HUES6 (cell line): ENCODE measurements at regions not wholly inside any gene's neighbourhood (a gene's known extent, or its start where the extent isn't known, plus 50 kb on each side); places are given as distances from the start of the nearest gene placed in this dataset.

Experiments used
- H3K27ac ChIP-seq: 2 replicates; pipeline ENCODE4 v1.7.0; 2013; ENCODE audit warnings: low read depth, mild to moderate bottlenecking, low read length, inconsistent platforms
- H3K27me3 ChIP-seq: 2 replicates; pipeline ENCODE4 v1.6.1; 2013; ENCODE audit warnings: low read length; ENCODE audit not compliant: control insufficient read depth, insufficient read depth
- H3K36me3 ChIP-seq: 2 replicates; pipeline ENCODE4 v1.6.1; 2013; ENCODE audit warnings: low read length; ENCODE audit not compliant: control insufficient read depth, insufficient read depth
- H3K4me1 ChIP-seq: 2 replicates; pipeline ENCODE4 v1.6.1; 2013; ENCODE audit warnings: low read length; ENCODE audit not compliant: control insufficient read depth, insufficient read depth
- H3K4me3 ChIP-seq: 2 replicates; pipeline ENCODE4 v1.5.1; 2013; ENCODE audit warnings: low read depth, low read length
- H3K9ac ChIP-seq: one replicate; pipeline ENCODE4 v1.6.1; 2013; ENCODE audit warnings: mild to moderate bottlenecking, low read length
- H3K9me3 ChIP-seq: 2 replicates; pipeline ENCODE4 v1.6.1; 2013; ENCODE audit warnings: low read depth, low read length; ENCODE audit not compliant: control insufficient read depth, insufficient read depth

DNA sequence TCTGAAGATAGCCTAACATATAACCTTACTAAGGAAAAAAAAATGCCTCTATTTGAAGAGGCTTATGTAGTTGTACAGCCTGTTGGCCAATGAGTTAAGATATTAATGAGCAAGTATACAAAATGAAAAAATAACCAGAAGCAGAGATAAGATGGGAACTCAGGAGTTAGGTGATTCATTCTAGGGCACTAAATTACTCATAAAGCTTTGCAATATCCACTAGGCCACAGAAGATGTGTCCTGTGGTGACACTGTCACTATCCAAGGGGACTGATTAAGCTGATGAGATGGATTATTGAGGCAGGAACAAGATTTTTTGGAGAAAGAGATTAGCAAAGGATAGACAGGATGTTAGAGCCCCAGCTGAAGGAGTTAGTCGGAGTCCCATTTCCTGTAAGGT, 99.6 kb downstream of the LIG4 start:
- Histone ChIP-seq H3K36me3 (no peaks in the 10 kb centered on the region), H3K4me1 (0 out of 2 replicates have a peak, but pooled peaks cover 4% of the 10 kb centered on the region), H3K9me3 (no peaks in the 10 kb centered on the region), H3K4me3 (no peak overlapping the region), H3K27me3 (no peaks in the 10 kb centered on the region), H3K27ac (no peak overlapping the region), H3K9ac (no peak overlapping the region)

DNA sequence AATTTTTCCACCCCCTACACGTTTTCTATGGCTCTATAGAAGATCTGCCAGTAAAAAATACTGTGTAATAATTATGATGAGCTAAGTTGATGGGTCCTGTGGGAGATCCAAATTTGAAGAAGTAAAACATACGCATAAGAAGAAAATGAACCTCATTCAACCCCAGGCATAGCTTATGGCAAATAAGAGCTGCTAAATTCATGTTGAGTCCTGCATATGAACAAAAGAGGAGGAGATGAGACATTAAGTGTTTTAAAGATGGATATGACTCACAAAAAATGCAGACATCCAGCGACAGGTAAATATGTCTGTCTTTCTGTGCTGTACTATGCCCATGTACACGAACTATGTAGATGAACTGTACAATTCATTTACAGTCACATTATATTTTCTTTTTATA, 101.9 kb downstream of the LIG4 start:
- Histone ChIP-seq H3K4me1 (no peaks in the 10 kb centered on the region), H3K36me3 (no peaks in the 10 kb centered on the region), H3K4me3 (no peak overlapping the region), H3K27ac (no peak overlapping the region), H3K9ac (no peak overlapping the region), H3K27me3 (no peaks in the 10 kb centered on the region), H3K9me3 (no peaks in the 10 kb centered on the region)

DNA sequence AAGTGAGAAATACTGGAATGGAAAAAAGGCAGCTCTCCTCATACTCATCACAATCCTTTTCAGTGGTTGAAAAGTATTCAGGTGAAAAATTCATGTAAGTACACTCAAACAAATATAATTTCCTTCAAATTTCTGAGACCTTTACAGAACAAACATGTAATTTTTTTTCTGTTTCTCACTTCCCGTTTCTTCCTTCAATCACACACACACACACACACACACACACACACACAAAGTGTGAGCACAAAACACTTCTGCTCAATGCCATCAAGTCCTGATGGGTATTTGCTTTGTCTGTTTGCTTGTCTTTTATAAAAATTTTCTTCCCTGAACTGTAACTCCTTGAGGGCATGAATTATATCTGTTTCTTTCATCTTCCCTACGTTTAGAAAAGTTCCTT, 110.6 kb downstream of the LIG4 start:
- H3K9ac ChIP-seq, result no peak overlapping the region
- H3K27me3 ChIP-seq, result no peaks in the 10 kb centered on the region
- 0 out of 2 replicates have a peak, but pooled peaks cover 2% of the 10 kb centered on the region for H3K4me1 ChIP-seq
- H3K36me3 ChIP-seq, result no peaks in the 10 kb centered on the region
- H3K9me3 ChIP-seq, result no peaks in the 10 kb centered on the region
- H3K27ac ChIP-seq, result no peak overlapping the region
- H3K4me3 ChIP-seq, result no peak overlapping the region

DNA sequence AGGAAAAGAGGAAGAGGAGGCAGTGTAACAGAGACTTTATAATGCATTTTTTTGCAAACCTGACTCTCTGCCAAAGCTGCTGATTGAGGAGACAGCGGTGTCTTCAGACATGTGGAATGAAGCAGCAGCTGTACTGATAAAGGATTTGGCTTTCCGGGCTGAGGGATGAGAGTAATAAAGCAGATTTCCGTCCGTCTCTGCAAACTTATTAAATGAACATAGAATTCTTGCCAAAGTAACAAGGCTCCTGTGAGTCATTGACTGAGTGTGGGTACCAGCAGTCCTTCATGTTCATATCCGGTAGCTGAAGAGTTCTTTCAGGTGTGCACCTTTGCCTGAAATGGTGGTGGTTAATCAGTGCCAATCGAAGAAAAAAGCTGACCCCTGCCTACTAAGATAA, 112.6 kb downstream of the LIG4 start:
- H3K4me1 ChIP-seq, result 0 out of 2 replicates have a peak, but pooled peaks cover 2% of the 10 kb centered on the region
- H3K9me3 ChIP-seq, result no peaks in the 10 kb centered on the region
- H3K27ac ChIP-seq, result no peak overlapping the region
- no peak overlapping the region for H3K9ac ChIP-seq
- H3K4me3 ChIP-seq, result no peak overlapping the region
- H3K27me3 ChIP-seq, result no peaks in the 10 kb centered on the region
- no peaks in the 10 kb centered on the region for H3K36me3 ChIP-seq

DNA sequence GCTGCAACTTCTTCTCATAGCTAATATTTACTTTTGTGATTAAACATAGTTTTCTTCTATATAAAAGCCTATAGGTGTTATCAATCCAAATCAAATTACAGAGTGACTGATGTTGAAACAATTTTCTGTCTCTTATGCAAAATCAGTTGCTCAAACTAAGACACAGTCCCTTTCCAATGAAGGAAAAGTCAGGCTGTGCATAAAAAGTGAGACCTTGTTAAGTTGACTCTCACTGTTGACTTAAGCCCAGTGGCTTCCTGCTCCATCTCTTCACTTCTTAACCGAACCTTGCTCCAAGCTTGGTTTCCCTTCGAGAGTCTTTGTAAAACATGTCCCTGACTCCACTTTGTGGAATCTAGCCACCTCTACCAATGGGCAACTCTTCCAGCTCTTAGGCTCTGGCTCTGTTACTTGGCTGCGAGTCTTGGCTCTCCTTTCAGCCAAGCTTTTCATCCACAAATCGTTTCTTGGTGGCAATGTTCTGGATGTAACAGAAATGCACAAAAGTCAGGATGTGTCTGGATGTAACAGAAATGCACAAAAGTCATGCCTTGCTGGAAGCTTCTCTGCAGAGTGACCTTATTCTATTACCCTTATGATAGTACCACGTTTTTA, 118.9 kb downstream of the LIG4 start:
- Histone ChIP-seq H3K4me1 (no peaks in the 10 kb centered on the region), H3K36me3 (no peaks in the 10 kb centered on the region), H3K27ac (no peak overlapping the region), H3K9me3 (no peaks in the 10 kb centered on the region), H3K27me3 (no peaks in the 10 kb centered on the region), H3K9ac (no peak overlapping the region), H3K4me3 (no peak overlapping the region)

DNA sequence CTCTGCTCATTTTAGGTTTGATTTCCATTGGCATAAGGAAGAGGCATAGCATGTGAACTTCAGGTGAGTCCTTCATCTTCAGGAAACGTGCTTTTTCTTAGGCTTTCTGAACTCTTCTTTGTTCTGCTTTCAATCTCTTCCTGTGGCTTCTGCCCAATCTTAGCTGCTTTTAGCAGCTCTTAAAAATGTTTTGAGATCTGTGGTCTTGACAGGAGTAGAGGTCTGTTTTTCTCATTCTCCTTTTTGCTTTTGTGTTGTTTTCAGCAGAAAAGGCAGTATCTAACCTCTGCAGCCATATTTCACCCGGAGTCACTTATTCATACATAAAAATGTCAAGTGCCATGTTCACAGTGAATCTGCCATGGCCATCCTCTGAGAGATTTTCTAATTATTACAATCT, 120.3 kb downstream of the LIG4 start:
- Histone ChIP-seq H3K36me3 (no peaks in the 10 kb centered on the region), H3K4me1 (no peaks in the 10 kb centered on the region), H3K4me3 (no peak overlapping the region), H3K27me3 (no peaks in the 10 kb centered on the region), H3K9me3 (no peaks in the 10 kb centered on the region), H3K27ac (no peak overlapping the region), H3K9ac (no peak overlapping the region)

DNA sequence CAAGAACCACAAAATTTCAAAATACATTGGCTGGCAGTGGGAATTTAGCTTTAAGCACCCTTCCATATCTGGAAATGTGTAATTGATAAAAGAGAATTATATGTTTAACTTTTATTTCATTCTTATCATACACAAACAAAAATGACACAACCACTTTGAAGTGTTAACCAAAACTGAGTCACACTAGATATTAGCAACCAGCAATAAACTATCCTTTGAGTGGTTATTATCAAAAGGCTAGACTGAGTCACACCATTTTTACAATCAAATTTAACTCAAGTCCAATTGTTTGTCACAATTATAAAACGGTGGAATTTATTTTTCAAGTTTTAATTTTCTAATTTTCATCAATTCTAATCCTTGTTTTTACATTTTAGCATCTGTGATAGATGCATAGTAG, 121.7 kb downstream of the LIG4 start:
- Histone ChIP-seq H3K27me3 (no peaks in the 10 kb centered on the region), H3K9ac (no peak overlapping the region), H3K36me3 (no peaks in the 10 kb centered on the region), H3K27ac (no peak overlapping the region), H3K4me3 (no peak overlapping the region), H3K4me1 (no peaks in the 10 kb centered on the region), H3K9me3 (no peaks in the 10 kb centered on the region)

DNA sequence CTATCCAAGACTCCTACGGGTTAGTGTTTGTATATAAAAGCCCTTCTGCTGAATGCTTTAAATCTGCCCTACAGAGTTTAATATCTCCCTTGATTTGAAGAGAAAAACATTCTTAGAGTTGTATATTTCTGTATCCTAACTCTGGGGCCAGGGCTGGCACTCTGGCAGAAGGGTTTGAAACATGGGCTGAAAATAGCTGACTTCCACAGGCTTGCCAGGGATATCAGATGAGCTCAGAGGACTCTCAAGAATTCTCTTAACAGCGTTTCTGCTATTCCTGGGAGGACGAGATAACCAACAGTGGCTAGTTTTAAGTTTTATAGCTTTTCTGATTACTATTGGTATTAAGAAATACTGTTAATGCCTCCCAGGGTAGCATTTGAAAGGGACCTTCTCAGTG, 127.5 kb downstream of the LIG4 start:
- Histone ChIP-seq H3K9me3 (no peaks in the 10 kb centered on the region), H3K9ac (no peak overlapping the region), H3K4me3 (no peak overlapping the region), H3K4me1 (peaks cover 4% of the 10 kb centered on the region; the same call in 1 of the 2 replicates), H3K27ac (no peak overlapping the region), H3K27me3 (no peaks in the 10 kb centered on the region), H3K36me3 (no peaks in the 10 kb centered on the region)

DNA sequence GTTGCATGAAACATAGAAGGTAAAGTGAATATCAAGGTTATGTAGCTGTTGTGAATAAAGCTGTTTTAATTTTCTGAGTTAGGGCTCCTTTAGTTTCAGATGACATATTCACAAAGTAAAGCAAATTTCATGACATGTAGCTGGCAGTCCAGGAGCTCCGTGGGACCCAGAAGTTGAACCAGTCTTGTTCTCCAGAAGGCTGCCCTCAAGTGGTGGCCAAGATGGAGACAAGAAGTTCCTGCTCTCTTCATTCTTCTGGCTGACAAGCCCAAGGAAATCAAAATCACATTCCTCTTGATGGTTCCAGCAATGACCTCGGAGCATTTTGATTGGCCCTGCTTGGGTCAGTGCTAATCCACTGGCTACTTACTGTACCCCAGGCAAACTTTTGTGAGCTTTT, 128.7 kb downstream of the LIG4 start:
- H3K27ac ChIP-seq, result no peak overlapping the region
- no peak overlapping the region for H3K9ac ChIP-seq
- H3K27me3 ChIP-seq, result no peaks in the 10 kb centered on the region
- H3K9me3 ChIP-seq, result no peaks in the 10 kb centered on the region
- peaks cover 6% of the 10 kb centered on the region; the same call in 1 of the 2 replicates for H3K4me1 ChIP-seq
- H3K4me3 ChIP-seq, result no peak overlapping the region
- H3K36me3 ChIP-seq, result no peaks in the 10 kb centered on the region

DNA sequence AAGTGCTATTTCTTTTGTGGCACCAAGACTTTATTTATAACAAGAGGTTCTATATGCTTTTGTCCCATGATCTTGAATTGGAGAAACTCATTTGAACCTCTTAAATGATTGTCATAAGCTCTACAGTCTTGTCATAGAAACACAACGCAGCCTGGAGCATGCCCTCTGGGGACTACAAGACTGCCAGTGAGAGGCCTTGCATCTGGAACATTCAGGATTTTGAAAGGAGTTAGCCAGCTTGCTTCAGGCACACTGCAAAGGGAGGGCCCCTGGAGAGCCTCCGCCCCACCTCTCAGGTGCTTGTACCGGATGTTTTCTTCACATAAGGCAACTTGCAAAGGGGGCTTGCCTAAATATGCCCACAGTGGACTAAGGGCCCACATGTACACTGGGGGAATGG, 130.5 kb downstream of the LIG4 start:
- H3K9me3 ChIP-seq, result no peaks in the 10 kb centered on the region
- no peak overlapping the region for H3K9ac ChIP-seq
- no peak overlapping the region for H3K27ac ChIP-seq
- H3K36me3 ChIP-seq, result no peaks in the 10 kb centered on the region
- no peak overlapping the region for H3K4me3 ChIP-seq
- no peaks in the 10 kb centered on the region for H3K27me3 ChIP-seq
- peaks cover 6% of the 10 kb centered on the region; the same call in 1 of the 2 replicates for H3K4me1 ChIP-seq

DNA sequence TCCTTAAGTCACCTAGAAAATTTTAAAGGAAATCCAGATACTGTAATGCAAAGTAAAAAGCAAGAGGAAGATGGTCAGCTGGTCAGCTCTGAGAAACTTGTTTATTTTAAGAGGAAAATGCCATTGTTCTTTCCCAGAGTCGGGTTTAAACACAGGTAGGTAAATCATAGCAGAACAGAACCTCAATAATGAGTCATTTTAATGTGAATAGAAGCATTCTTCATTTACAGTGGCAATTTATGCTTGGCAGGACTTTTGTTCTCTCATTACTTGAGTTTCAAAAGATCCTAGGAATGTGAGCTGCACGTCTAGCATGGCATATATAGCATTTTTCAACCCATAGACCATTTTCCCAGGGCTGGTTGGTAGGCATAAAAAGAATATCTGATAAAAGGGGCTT, 132.3 kb downstream of the LIG4 start:
- H3K4me1 ChIP-seq, result peaks cover 6% of the 10 kb centered on the region; the same call in 1 of the 2 replicates
- H3K9me3 ChIP-seq, result 0 out of 2 replicates have a peak, but pooled peaks cover under 1% of the 10 kb centered on the region
- H3K9ac ChIP-seq, result no peak overlapping the region
- H3K27me3 ChIP-seq, result no peaks in the 10 kb centered on the region
- H3K4me3 ChIP-seq, result no peak overlapping the region
- H3K36me3 ChIP-seq, result no peaks in the 10 kb centered on the region
- no peak overlapping the region for H3K27ac ChIP-seq
